Sigmoid colon (tissue), 6 donors: ENCODE measurements at regions not wholly inside any gene's neighbourhood (a gene's known extent, or its start where the extent isn't known, plus 50 kb on each side); places are given as distances from the start of the nearest gene placed in this dataset.

Source experiments
- DNase-seq: peaks from one replicate; pipeline ENCODE4 v3.0.0-alpha.2; 2019
- H3K27ac ChIP-seq, 4 donors: fragments of 200-600 bp; sonication (generic); one replicate each; pipeline ENCODE4 v1.5.1; 2016 to 2019; ENCODE audit warnings: mild to moderate bottlenecking in 1 of 4
- H3K27me3 ChIP-seq, 3 donors: fragments of 200-600 bp; sonication (generic); one replicate each; pipeline ENCODE4 v1.5.1; 2019; ENCODE audit warnings: mild to moderate bottlenecking in 1 of 3
- H3K36me3 ChIP-seq, 4 donors: fragments of 200-600 bp; sonication (generic); one replicate each; pipeline ENCODE4 v1.5.1; 2016 to 2019
- H3K4me1 ChIP-seq, 4 donors: fragments of 200-600 bp; sonication (generic); one replicate each; pipeline ENCODE4 v1.5.1; 2017 to 2019
- H3K4me3 ChIP-seq, 4 donors: fragments of 200-600 bp; sonication (generic); one replicate each; pipeline ENCODE4 v1.5.1; 2017 to 2019; ENCODE audit warnings: mild to moderate bottlenecking in 2 of 4, moderate library complexity in 1 of 4
- H3K9me3 ChIP-seq, 4 donors: fragments of 200-600 bp in 3 of 4; sonication (generic) in 3 of 4; one replicate each; pipeline versions ENCODE4 v1.5.1 to v1.6.1; 2013 to 2019
- CTCF ChIP-seq, 4 experiments: fragments of 450-650 bp in 3 of 4; fragments of 200-600 bp in 1 of 4; IDR thresholded peaks; one replicate each; pipeline ENCODE4 v1.5.1; 2016 to 2019; ENCODE audit warnings: antibody characterized with exemption in 4 of 4, mild to moderate bottlenecking in 3 of 4, moderate library complexity in 2 of 4
- EP300 ChIP-seq, 4 donors: sonication (generic); formaldehyde crosslinking; IDR thresholded peaks; one replicate each; pipeline ENCODE4 v1.6.1; 2017; ENCODE audit warnings: antibody characterized with exemption in 4 of 4
- POLR2A ChIP-seq, 2 donors: fragments of 450-650 bp; IDR thresholded peaks; one replicate each; pipeline ENCODE4 v1.6.1; 2016; ENCODE audit warnings: antibody characterized with exemption in 2 of 2, mild to moderate bottlenecking in 2 of 2, moderate library complexity in 2 of 2
- POLR2AphosphoS5 ChIP-seq, 4 donors: sonication (generic); formaldehyde crosslinking; IDR thresholded peaks; one replicate each; pipeline ENCODE4 v1.6.1; 2017; ENCODE audit warnings: antibody characterized with exemption in 4 of 4
- WGBS, 2 donors: extraction: QIAGEN DNeasy Blood & Tissue Kit; methylation state at CpG; one replicate each; pipeline ENCODE4 v1.1.7; 2013; 5-methylcytosine and 5-hydroxymethylcytosine counted together
- intact Hi-C: fragments of 100-400 bp; cut with DNase I; formaldehyde crosslinking; loops from one replicate; pipeline ENCODE4 v1.15.1; 2023
- donor health status: healthy with polysubstance abuse.
- donor health status: healthy.

- Histone ChIP-seq H3K27me3 (no peaks in the 10 kb centered on the region), H3K4me1 (no peaks in the 10 kb centered on the region), H3K9me3 (no peaks in the 10 kb centered on the region), H3K36me3 (no peaks in the 10 kb centered on the region), H3K27ac (no peak overlapping the region), H3K4me3 (no peak overlapping the region)
- TF ChIP-seq POLR2AphosphoS5 (IDR thresholded peaks at IDR 0.05) (no peak), CTCF (IDR thresholded peaks at IDR 0.05) (no peak), POLR2A (IDR thresholded peaks at IDR 0.05) (no peak), EP300 (IDR thresholded peaks at IDR 0.05) (no peak)
- no peak for DNase-seq
- 11 to 35% methylated on average over 4 of the region's 4 CpGs for WGBS, 2 donors
- intact Hi-C loops, result no loop called here
Measured at GRCh38 chr14:26835979-26836570, 238.2 kb upstream of the NOVA1 start.

- Histone ChIP-seq H3K4me3 (no peak overlapping the region), H3K36me3 (no peaks in the 10 kb centered on the region), H3K9me3 (no peaks in the 10 kb centered on the region), H3K4me1 (peaks cover 0 to 7% (median 0%) of the 10 kb centered on the region in 4 donors), H3K27ac (no peak overlapping the region), H3K27me3 (no peaks in the 10 kb centered on the region)
- TF ChIP-seq EP300 (IDR thresholded peaks at IDR 0.05) (no peak), CTCF (IDR thresholded peaks at IDR 0.05) (no peak), POLR2A (IDR thresholded peaks at IDR 0.05) (no peak), POLR2AphosphoS5 (IDR thresholded peaks at IDR 0.05) (no peak)
- intact Hi-C loops, result no loop called here
- no peak for DNase-seq
- 78 to 93% methylated on average over 1 of the region's 1 CpG for WGBS, 2 donors
Measured at GRCh38 chr14:26839481-26839880, 241.6 kb upstream of the NOVA1 start.

GRCh38 chr14:26841326-26841725, 243.5 kb upstream of the NOVA1 start:
- 30 to 54% methylated on average over 4 of the region's 4 CpGs for whole genome bisulfite sequencing, 2 donors
- peak overlapping the region in 2 of 4 donors; percentile 23 to 50 for H3K27ac ChIP-seq

GRCh38 chr14:26841920-26842741, 244.3 kb upstream of the NOVA1 start:
- Histone ChIP-seq H3K27me3 (no peaks in the 10 kb centered on the region), H3K4me3 (no peak overlapping the region), H3K36me3 (no peaks in the 10 kb centered on the region), H3K4me1 (peaks cover 0 to 7% (median 0%) of the 10 kb centered on the region in 4 donors), H3K9me3 (no peaks in the 10 kb centered on the region), H3K27ac (peak overlapping the region in 3 of 4 donors; percentile 31 to 60 (median 53))
- WGBS, 2 donors, result 62 to 71% methylated on average over 3 of the region's 3 CpGs
- intact Hi-C loops, result loop anchor here (10.0 kb wide), 1 partner anchor 247 kb away; the partner anchor contains the start of gene NOVA1
- TF ChIP-seq POLR2AphosphoS5 (IDR thresholded peaks at IDR 0.05) (peak; percentile 68 to 85 (median 76)), EP300 (IDR thresholded peaks at IDR 0.05) (peak in 3 of 4 donors; percentile 25 to 70 (median 54)), POLR2A (IDR thresholded peaks at IDR 0.05) (no peak)
- peak; percentile 88 for DNase-seq

More at GRCh38 chr14:26841326-26841725, 243.5 kb upstream of the NOVA1 start:
- no peaks in the 10 kb centered on the region for H3K36me3 ChIP-seq
- H3K9me3 ChIP-seq, result no peaks in the 10 kb centered on the region
- intact Hi-C loops, result loop anchor here (10.0 kb wide), 1 partner anchor 247 kb away; the partner anchor contains the start of gene NOVA1
- H3K27me3 ChIP-seq, result no peaks in the 10 kb centered on the region
- no peak for DNase-seq
- no peak overlapping the region for H3K4me3 ChIP-seq
- no peak for TF ChIP-seq EP300 (IDR thresholded peaks at IDR 0.05)
- no peak for TF ChIP-seq POLR2AphosphoS5 (IDR thresholded peaks at IDR 0.05)
- peaks cover 0 to 7% (median 0%) of the 10 kb centered on the region in 4 donors for H3K4me1 ChIP-seq

- whole genome bisulfite sequencing, 2 donors, result 17 to 55% methylated on average over 6 of the region's 6 CpGs
- Histone ChIP-seq H3K36me3 (no peaks in the 10 kb centered on the region), H3K27me3 (no peaks in the 10 kb centered on the region), H3K27ac (peak overlapping the region in 1 of 4 donors; percentile 12), H3K4me3 (no peak overlapping the region), H3K4me1 (peaks cover 0 to 7% (median 0%) of the 10 kb centered on the region in 4 donors), H3K9me3 (no peaks in the 10 kb centered on the region)
- intact Hi-C loops, result loop anchor here (10.0 kb wide), 1 partner anchor 250 kb away; the partner anchor contains the start of gene NOVA1
- TF ChIP-seq EP300 (IDR thresholded peaks at IDR 0.05) (no peak), CTCF (IDR thresholded peaks at IDR 0.05) (no peak), POLR2AphosphoS5 (IDR thresholded peaks at IDR 0.05) (no peak), POLR2A (IDR thresholded peaks at IDR 0.05) (no peak)
- DNase-seq, result no peak
Measured at GRCh38 chr14:26845151-26845818, 247.5 kb upstream of the NOVA1 start.
